ENCODE measurements at regions not wholly inside any gene's neighbourhood (a gene's known extent, or its start where the extent isn't known, plus 50 kb on each side); places are given as distances from the start of the nearest gene placed in this dataset.

DNA sequence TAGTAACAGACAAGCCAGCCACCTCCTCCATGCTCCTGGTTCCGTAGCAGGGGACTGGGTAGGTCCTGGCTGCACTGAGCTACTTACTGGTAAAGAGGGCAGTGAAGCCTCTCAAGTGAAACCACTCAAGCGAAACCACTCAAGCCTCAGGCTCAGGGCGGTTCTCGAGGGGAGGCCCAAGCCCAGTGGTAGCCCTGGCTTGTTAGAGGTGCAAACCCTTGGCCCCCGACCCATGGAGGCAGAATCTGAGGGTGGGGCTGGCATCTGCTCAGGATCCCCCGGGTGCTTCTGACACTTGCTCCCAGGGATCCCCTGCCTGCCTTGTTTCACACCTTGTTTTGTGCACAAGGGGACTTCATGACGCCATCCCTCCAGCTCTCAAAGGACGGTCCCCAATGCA lies 76.5 kb upstream of the OLFM1 start:
- Histone ChIP-seq H3K9me3 (ENCODE audit: low read length) (no peaks in the 10 kb centered on the region), H3F3A (ENCODE audit: low read length, unreplicated experiment) (no peaks in the 10 kb centered on the region), H2AFZ (ENCODE audit: low read length) (no peak overlapping the region), H3K27ac (ENCODE audit: low read length) (no peak overlapping the region), H3K79me2 (ENCODE audit: low read length) (no peaks in the 10 kb centered on the region), H3K27me3 (ENCODE audit: low read length) (peaks cover 20% of the 10 kb centered on the region; the same call in 1 of the 2 replicates), H3K9ac (ENCODE audit: low read length) (no peak overlapping the region), H3K4me2 (ENCODE audit: low read length) (no peak overlapping the region), H4K20me1 (ENCODE audit: low read length) (no peaks in the 10 kb centered on the region), H3K4me3 (ENCODE audit: low read length) (no peak overlapping the region), H3K36me3 (ENCODE audit: low read depth, low read length) (no peaks in the 10 kb centered on the region), H3K4me1 (ENCODE audit: insufficient read depth, low read length) (no peaks in the 10 kb centered on the region), H3K9me2 (replicated peaks; ENCODE audit: low read length) (no peaks in the 10 kb centered on the region)
- ChIA-PET CTCF (no interaction called here), POLR2A (ENCODE audit: unreplicated experiment) (no interaction called here)
- intact Hi-C loops (cut with micrococcal nuclease): no loop called here
- ATAC-seq (no peak), DNase-seq (no peak)
- no peak for TF ChIP-seq EZH2 (IDR thresholded peaks at IDR 0.05; ENCODE audit: low read length, unreplicated experiment)
- TF ChIP-seq, protein P1, sequence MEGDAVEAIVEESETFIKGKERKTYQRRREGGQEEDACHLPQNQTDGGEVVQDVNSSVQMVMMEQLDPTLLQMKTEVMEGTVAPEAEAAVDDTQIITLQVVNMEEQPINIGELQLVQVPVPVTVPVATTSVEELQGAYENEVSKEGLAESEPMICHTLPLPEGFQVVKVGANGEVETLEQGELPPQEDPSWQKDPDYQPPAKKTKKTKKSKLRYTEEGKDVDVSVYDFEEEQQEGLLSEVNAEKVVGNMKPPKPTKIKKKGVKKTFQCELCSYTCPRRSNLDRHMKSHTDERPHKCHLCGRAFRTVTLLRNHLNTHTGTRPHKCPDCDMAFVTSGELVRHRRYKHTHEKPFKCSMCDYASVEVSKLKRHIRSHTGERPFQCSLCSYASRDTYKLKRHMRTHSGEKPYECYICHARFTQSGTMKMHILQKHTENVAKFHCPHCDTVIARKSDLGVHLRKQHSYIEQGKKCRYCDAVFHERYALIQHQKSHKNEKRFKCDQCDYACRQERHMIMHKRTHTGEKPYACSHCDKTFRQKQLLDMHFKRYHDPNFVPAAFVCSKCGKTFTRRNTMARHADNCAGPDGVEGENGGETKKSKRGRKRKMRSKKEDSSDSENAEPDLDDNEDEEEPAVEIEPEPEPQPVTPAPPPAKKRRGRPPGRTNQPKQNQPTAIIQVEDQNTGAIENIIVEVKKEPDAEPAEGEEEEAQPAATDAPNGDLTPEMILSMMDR (conservative IDR thresholded peaks at IDR 0.05; ENCODE audit: low read depth, low read length): no peak
- TF ChIP-seq EZH2phosphoT487 (IDR thresholded peaks at IDR 0.05; ENCODE audit: borderline replicate concordance, low read length): no peak
- no TSS peak for BruUV-seq (replicated peaks)

DNA sequence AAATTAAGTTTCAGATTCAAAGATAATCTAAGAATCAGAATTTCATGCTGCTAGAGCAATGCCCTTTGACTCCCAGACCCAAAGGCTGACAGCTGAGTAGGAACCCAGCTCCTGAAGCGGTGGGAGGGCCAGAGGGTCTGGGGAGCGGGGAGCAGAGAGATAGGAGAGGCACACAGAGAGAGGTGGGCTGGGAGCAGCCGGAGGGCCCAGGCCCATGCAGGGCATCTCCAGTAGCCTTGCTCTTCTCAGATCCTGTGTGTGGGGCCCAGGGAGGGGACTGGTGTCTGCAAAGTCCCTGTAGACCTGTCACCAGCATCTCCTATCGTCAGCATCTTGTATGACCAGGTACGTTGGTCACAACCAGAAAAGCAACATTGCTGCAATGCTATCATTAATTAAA lies 75.3 kb upstream of the OLFM1 start:
- Histone ChIP-seq H3F3A (ENCODE audit: low read length, unreplicated experiment) (no peaks in the 10 kb centered on the region), H2AFZ (ENCODE audit: low read length) (no peak overlapping the region), H3K27me3 (ENCODE audit: low read length) (peaks cover 20% of the 10 kb centered on the region; the same call in 1 of the 2 replicates), H3K9me3 (ENCODE audit: low read length) (no peaks in the 10 kb centered on the region), H3K36me3 (ENCODE audit: low read depth, low read length) (no peaks in the 10 kb centered on the region), H4K20me1 (ENCODE audit: low read length) (no peaks in the 10 kb centered on the region), H3K9me2 (replicated peaks; ENCODE audit: low read length) (no peaks in the 10 kb centered on the region), H3K4me1 (ENCODE audit: insufficient read depth, low read length) (no peaks in the 10 kb centered on the region), H3K4me2 (ENCODE audit: low read length) (no peak overlapping the region), H3K27ac (ENCODE audit: low read length) (no peak overlapping the region), H3K9ac (ENCODE audit: low read length) (no peak overlapping the region), H3K4me3 (ENCODE audit: low read length) (no peak overlapping the region), H3K79me2 (ENCODE audit: low read length) (no peaks in the 10 kb centered on the region)
- no peak for TF ChIP-seq EZH2 (IDR thresholded peaks at IDR 0.05; ENCODE audit: low read length, unreplicated experiment)
- TF ChIP-seq EZH2phosphoT487 (IDR thresholded peaks at IDR 0.05; ENCODE audit: borderline replicate concordance, low read length): no peak
- TF ChIP-seq, protein P1 (conservative IDR thresholded peaks at IDR 0.05; ENCODE audit: low read depth, low read length): no peak
- POLR2A ChIA-PET (ENCODE audit: unreplicated experiment): no interaction called here
- no peak for ATAC-seq
- CTCF ChIA-PET: no interaction called here
- no peak for DNase-seq
- no TSS peak for BruUV-seq (replicated peaks)
- intact Hi-C loops (cut with micrococcal nuclease): no loop called here

DNA sequence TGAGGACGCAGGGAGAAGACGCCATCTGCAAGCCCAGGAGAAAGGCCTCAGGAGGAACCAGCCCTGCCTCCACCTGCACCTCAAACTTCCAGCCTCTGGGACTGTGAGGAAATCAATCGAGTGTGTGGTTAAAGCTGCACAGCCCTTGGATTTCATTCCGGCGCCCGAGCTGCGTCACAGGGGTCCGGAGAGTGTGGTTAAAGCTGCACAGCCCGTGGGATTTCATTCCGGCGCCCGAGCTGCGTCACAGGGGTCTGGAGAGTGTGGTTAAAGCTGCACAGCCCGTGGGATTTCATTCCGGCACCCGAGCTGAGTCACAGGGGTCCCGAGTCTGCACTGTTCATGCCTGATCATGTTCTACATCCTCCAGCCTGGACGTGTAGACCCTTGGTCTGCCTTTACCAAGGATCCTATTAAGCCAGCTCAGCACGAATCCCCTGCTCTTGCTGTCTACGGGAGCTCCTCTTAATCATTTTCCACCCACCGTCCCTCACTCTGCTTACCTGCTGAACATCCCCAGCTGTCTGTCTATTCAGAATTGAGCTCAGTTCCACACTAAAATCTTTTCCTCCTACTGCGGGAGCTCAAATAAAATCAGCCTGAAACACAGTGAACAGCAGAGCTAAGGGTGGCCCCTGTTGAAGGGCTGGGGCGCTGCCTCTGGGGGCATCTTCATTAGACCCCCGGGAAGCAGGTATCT lies 73.0 kb upstream of the OLFM1 start:
- Histone ChIP-seq H3K4me2 (ENCODE audit: low read length) (no peak overlapping the region), H3K9me3 (ENCODE audit: low read length) (no peaks in the 10 kb centered on the region), H3K9ac (ENCODE audit: low read length) (no peak overlapping the region), H3K79me2 (ENCODE audit: low read length) (no peaks in the 10 kb centered on the region), H3K4me1 (ENCODE audit: insufficient read depth, low read length) (no peaks in the 10 kb centered on the region), H2AFZ (ENCODE audit: low read length) (no peak overlapping the region), H3K27ac (ENCODE audit: low read length) (no peak overlapping the region), H3K9me2 (replicated peaks; ENCODE audit: low read length) (no peaks in the 10 kb centered on the region), H3K27me3 (ENCODE audit: low read length) (peaks cover 20% of the 10 kb centered on the region; the same call in 1 of the 2 replicates), H4K20me1 (ENCODE audit: low read length) (no peaks in the 10 kb centered on the region), H3F3A (ENCODE audit: low read length, unreplicated experiment) (no peaks in the 10 kb centered on the region), H3K4me3 (ENCODE audit: low read length) (no peak overlapping the region), H3K36me3 (ENCODE audit: low read depth, low read length) (no peaks in the 10 kb centered on the region)
- POLR2A ChIA-PET (ENCODE audit: unreplicated experiment): no interaction called here
- DNase-seq (no peak), ATAC-seq (no peak)
- no peak for TF ChIP-seq EZH2phosphoT487 (IDR thresholded peaks at IDR 0.05; ENCODE audit: borderline replicate concordance, low read length)
- BruUV-seq (replicated peaks): no TSS peak
- intact Hi-C loops (cut with micrococcal nuclease): no loop called here
- CTCF ChIA-PET: no interaction called here

Measured in PC-3 (cell line).